Activated CD4-positive, alpha-beta T cell treated with anti-CD3 and anti-CD28 coated beads, Interleukin-2, amount 50 U/mL, for 24 hours (primary cell): ENCODE measurements at regions not wholly inside any gene's neighbourhood (a gene's known extent, or its start where the extent isn't known, plus 50 kb on each side); places are given as distances from the start of the nearest gene placed in this dataset.
"Not testable (repeated sequence)": the region's sequence is repeated elsewhere in the genome, so short reads cannot be mapped to it uniquely, and the experiment has no call there.

Source experiments
- DNase-seq, 2 donors: peaks; one replicate each; pipeline ENCODE4 v3.0.0-alpha.2; 2020; ENCODE audit warnings: low read depth in 1 of 2, low spot score in 1 of 2

GRCh38 chr18:1039421-1039820 lies 134.8 kb downstream of the ADCYAP1 start:
- no peak for DNase-seq

- not testable (repeated sequence) for DNase-seq
Observed at GRCh38 chr18:1043039-1043438, 138.4 kb downstream of the ADCYAP1 start.

GRCh38 chr18:1045658-1046057 lies 141.0 kb downstream of the ADCYAP1 start:
- DNase-seq: no peak

- DNase-seq: no peak
Observed at GRCh38 chr18:1047406-1047805, 142.7 kb downstream of the ADCYAP1 start.

- DNase-seq: no peak
Observed at GRCh38 chr18:1048032-1048431, 143.4 kb downstream of the ADCYAP1 start.

- no peak for DNase-seq
Observed at GRCh38 chr18:1049173-1049572, 144.5 kb downstream of the ADCYAP1 start.

GRCh38 chr18:1050012-1050657 lies 145.5 kb downstream of the ADCYAP1 start:
- DNase-seq: no peak

GRCh38 chr18:1052301-1052700 lies 147.6 kb downstream of the ADCYAP1 start:
- DNase-seq: no peak

GRCh38 chr18:1053331-1054315 lies 149.0 kb downstream of the ADCYAP1 start:
- no peak for DNase-seq

GRCh38 chr18:1056404-1056803 lies 151.7 kb downstream of the ADCYAP1 start:
- DNase-seq: no peak

- DNase-seq: no peak
Observed at GRCh38 chr18:1057367-1057766, 152.7 kb downstream of the ADCYAP1 start.

- no peak for DNase-seq
Observed at GRCh38 chr18:1062588-1062987, 157.9 kb downstream of the ADCYAP1 start.

- no peak for DNase-seq
Observed at GRCh38 chr18:1075322-1075721, 170.7 kb downstream of the ADCYAP1 start.

GRCh38 chr18:1075876-1076275 lies 171.2 kb downstream of the ADCYAP1 start:
- no peak for DNase-seq

GRCh38 chr18:1078301-1078700 lies 173.6 kb downstream of the ADCYAP1 start:
- DNase-seq: no peak

GRCh38 chr18:1083675-1084074 lies 179.0 kb downstream of the ADCYAP1 start:
- not testable (repeated sequence) for DNase-seq

- DNase-seq: no peak
Observed at GRCh38 chr18:1090758-1091157, 186.1 kb downstream of the ADCYAP1 start.

GRCh38 chr18:1092228-1092627 lies 187.6 kb downstream of the ADCYAP1 start:
- DNase-seq: no peak

GRCh38 chr18:1094409-1094808 lies 189.7 kb downstream of the ADCYAP1 start:
- DNase-seq: no peak

- not testable (repeated sequence) for DNase-seq
Observed at GRCh38 chr18:1097991-1098735, 193.5 kb downstream of the ADCYAP1 start.

GRCh38 chr18:1102848-1103247 lies 198.2 kb downstream of the ADCYAP1 start:
- no peak for DNase-seq

GRCh38 chr18:1103537-1103936 lies 198.9 kb downstream of the ADCYAP1 start:
- no peak for DNase-seq
